ENCODE measurements at regions not wholly inside any gene's neighbourhood (a gene's known extent, or its start where the extent isn't known, plus 50 kb on each side); places are given as distances from the start of the nearest gene placed in this dataset.

GRCh38 chr12:54711669-54712068 is 63.5 kb upstream of the DCD start:
- no peak for ATAC-seq

- no peak for ATAC-seq
Measured at GRCh38 chr12:54708826-54709225, 60.7 kb upstream of the DCD start.

DNA sequence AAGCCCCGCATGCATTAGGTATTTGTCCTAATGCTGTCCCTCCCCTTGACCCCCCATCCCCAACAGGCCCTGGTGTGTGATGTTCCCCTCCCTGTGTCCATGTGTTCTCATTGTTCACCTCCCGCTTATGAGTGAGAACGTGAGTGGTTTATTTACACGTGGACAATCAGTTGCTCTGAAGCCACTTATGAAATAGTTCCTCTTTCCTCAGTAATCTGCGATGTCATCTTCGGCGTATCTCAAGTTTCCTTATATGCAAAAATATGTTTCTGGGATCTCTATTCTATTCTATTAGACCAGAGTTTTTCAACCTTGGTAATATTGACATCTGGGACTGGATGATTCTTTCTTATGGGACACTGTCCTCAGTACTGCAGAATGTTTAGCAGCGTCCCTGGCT is 56.0 kb upstream of the DCD start:
- ATAC-seq: no peak

GRCh38 chr12:54701940-54702592 is 53.9 kb upstream of the DCD start:
- no peak for ATAC-seq

DNA sequence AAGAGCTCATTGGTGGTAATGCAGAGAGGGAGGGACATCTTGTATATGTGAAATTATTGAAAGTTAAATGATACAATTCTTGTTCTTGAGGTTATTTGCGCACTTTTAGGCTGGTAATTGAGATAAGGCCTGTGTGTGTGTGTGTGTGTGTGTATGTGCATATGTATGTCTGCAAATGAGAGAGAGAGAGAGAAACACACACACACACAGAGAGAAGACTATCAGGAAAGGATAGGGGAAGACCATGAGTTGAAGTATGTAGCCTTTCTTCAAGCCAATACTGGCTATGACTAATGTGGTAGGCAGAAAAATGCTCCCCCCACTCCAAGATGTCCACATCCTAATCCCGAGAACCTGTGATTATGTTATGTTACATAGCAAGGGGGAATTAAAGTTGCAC is 52.7 kb upstream of the DCD start:
- ATAC-seq: no peak

- no peak for ATAC-seq
Measured at GRCh38 chr12:54700301-54700700, 52.1 kb upstream of the DCD start.
